ENCODE measurements at regions not wholly inside any gene's neighbourhood (a gene's known extent, or its start where the extent isn't known, plus 50 kb on each side); places are given as distances from the start of the nearest gene placed in this dataset.

GRCh38 chr6:133740218-133740617, 148.7 kb upstream of the TCF21 start:
- H4K8ac ChIP-seq (ENCODE audit: extremely low read depth, insufficient read depth, low read length): no peak overlapping the region
- POLR2A ChIA-PET (ENCODE audit: partially characterized antibody): no interaction called here
- TF ChIP-seq FOSL1 (IDR thresholded peaks at IDR 0.05; ENCODE audit: insufficient read depth, low read depth, low read length): no peak
- TF ChIP-seq HDAC2 (IDR thresholded peaks at IDR 0.05; ENCODE audit: borderline replicate concordance in 1 of 2, low read depth in 2 of 2, low read length in 2 of 2): no peak
- TF ChIP-seq MAFK (IDR thresholded peaks at IDR 0.05; ENCODE audit: low read depth, low read length): no peak
- TF ChIP-seq KDM4A (IDR thresholded peaks at IDR 0.05; ENCODE audit: low read depth, low read length, severe bottlenecking): no peak
- no peak for TF ChIP-seq GABPA (IDR thresholded peaks at IDR 0.05; ENCODE audit: borderline replicate concordance, insufficient read depth, low read length)

More at GRCh38 chr6:133740218-133740617, 148.7 kb upstream of the TCF21 start:
- no peak overlapping the region for H2BK20ac ChIP-seq (ENCODE audit: low read length)
- no peak overlapping the region for H3K4ac ChIP-seq (replicated peaks; ENCODE audit: insufficient read length, low read depth, low read length)
- H3K9me3 ChIP-seq (ENCODE audit: insufficient read depth in 2 of 2, low read depth in 1 of 2, low read length in 1 of 2): no peaks in the 10 kb centered on the region
- H3K27ac ChIP-seq (ENCODE audit: low read depth, low read length): no peak overlapping the region
- H2AK5ac ChIP-seq (ENCODE audit: low read depth, low read length): no peak overlapping the region
- WGBS, 2 experiments (ENCODE audit: extremely low coverage in 1 of 2, insufficient coverage in 1 of 2, insufficient read length in 1 of 2, insufficient replicate concordance in 2 of 2, low coverage in 1 of 2, low lambda C conversion rate in 2 of 2, missing lambda C conversion rate in 1 of 2): 88% methylated on average over 5 of the region's 5 CpGs; no CpG with 5 or more reads in 1 of the 2 experiments
- no peak overlapping the region for H2BK120ac ChIP-seq (replicated peaks; ENCODE audit: low read depth, low read length)
- no peak overlapping the region for H2BK15ac ChIP-seq (ENCODE audit: low read length)
- CTCF ChIA-PET (ENCODE audit: partially characterized antibody): interaction anchor here (1.1 kb wide), 1 partner anchor 77 kb away, joined by 3 read pairs; no protein-coding TSS in a partner anchor
- no peak overlapping the region for H3K18ac ChIP-seq (ENCODE audit: extremely low read depth, low read length)
- H2BK12ac ChIP-seq (ENCODE audit: low read depth, low read length): no peak overlapping the region
- FAIRE-seq (no peak), DNase-seq (ENCODE audit: low read depth in 1 of 2, low spot score in 2 of 2) (no peak)
- no peaks in the 10 kb centered on the region for H3K23me2 ChIP-seq (ENCODE audit: low read depth, low read length)
- H3K4me1 ChIP-seq (replicated peaks in 1 of 4; ENCODE audit: control insufficient read depth in 3 of 4, insufficient read depth in 4 of 4, low read length in 3 of 4): peaks cover 0 to 7% (median 3%) of the 10 kb centered on the region in 4 experiments; a peak in 2 of 7 replicates
- peak overlapping the region; percentile 20 for H2AFZ ChIP-seq (ENCODE audit: low read length)
- no peak overlapping the region for H2BK5ac ChIP-seq (ENCODE audit: low read depth, low read length)
- no peak overlapping the region for H4K91ac ChIP-seq (replicated peaks; ENCODE audit: insufficient read length, low read length)
- no peak overlapping the region for H3K4me3 ChIP-seq (ENCODE audit: extremely low read depth in 1 of 4, insufficient read depth in 2 of 4, low read depth in 3 of 4, low read length in 4 of 4)
- no peaks in the 10 kb centered on the region for H3K79me2 ChIP-seq (ENCODE audit: control insufficient read depth in 1 of 2, insufficient read depth in 2 of 2, low read length in 2 of 2)
- no peak overlapping the region for H3K4me2 ChIP-seq (ENCODE audit: insufficient read depth in 1 of 2, low read depth in 2 of 2, low read length in 2 of 2)
- H3K56ac ChIP-seq (replicated peaks; ENCODE audit: insufficient read length, low read depth, low read length): no peak overlapping the region
- H3K79me1 ChIP-seq (ENCODE audit: low read depth, low read length): no peaks in the 10 kb centered on the region
- H3K14ac ChIP-seq (ENCODE audit: insufficient read length): no peak overlapping the region
- no peaks in the 10 kb centered on the region for H3K27me3 ChIP-seq (replicated peaks in 1 of 4; ENCODE audit: control insufficient read depth in 3 of 4, extremely low read depth in 1 of 4, insufficient read depth in 3 of 4, low read length in 3 of 4)
- no peak overlapping the region for H3K23ac ChIP-seq (ENCODE audit: insufficient read length)
- H4K5ac ChIP-seq (ENCODE audit: insufficient read length, low read depth, low read length): no peak overlapping the region
- H4K20me1 ChIP-seq (replicated peaks in 1 of 2; ENCODE audit: control insufficient read depth in 1 of 2, insufficient read depth in 2 of 2, low read length in 2 of 2): no peaks in the 10 kb centered on the region
- no peaks in the 10 kb centered on the region for H3K36me3 ChIP-seq (ENCODE audit: control insufficient read depth in 2 of 4, insufficient read depth in 4 of 4, low read length in 3 of 4)
- H3K9ac ChIP-seq (replicated peaks in 1 of 4; ENCODE audit: extremely low read depth in 1 of 4, low read depth in 3 of 4, low read length in 3 of 4): no peak overlapping the region

All from H1 (cell line).